Fibroblast of villous mesenchyme (primary cell): ENCODE measurements at regions not wholly inside any gene's neighbourhood (a gene's known extent, or its start where the extent isn't known, plus 50 kb on each side); places are given as distances from the start of the nearest gene placed in this dataset.
"Not testable (repeated sequence)": the region's sequence is repeated elsewhere in the genome, so short reads cannot be mapped to it uniquely, and the experiment has no call there.

Experiments
- DNase-seq: peaks from one replicate; pipeline ENCODE4 v3.0.0-alpha.2; 2010; ENCODE audit warnings: low read depth
- H3K4me3 ChIP-seq: 2 replicates; pipeline ENCODE4 v1.5.1; 2011; ENCODE audit warnings: low read depth, mild to moderate bottlenecking, low read length

- DNase-seq, H3K4me3 ChIP-seq: not testable (repeated sequence)
Observed at GRCh38 chr16:88229710-88230109, 153.0 kb upstream of the ZNF469 start.

GRCh38 chr16:88230276-88230966, 152.3 kb upstream of the ZNF469 start:
- DNase-seq = not testable (repeated sequence)

GRCh38 chr16:88230967-88231615, 151.7 kb upstream of the ZNF469 start:
- H3K4me3 ChIP-seq, DNase-seq: not testable (repeated sequence)

More at GRCh38 chr16:88230276-88230966, 152.3 kb upstream of the ZNF469 start:
- H3K4me3 ChIP-seq = not testable (repeated sequence)

- DNase-seq, H3K4me3 ChIP-seq: not testable (repeated sequence)
Observed at GRCh38 chr16:88231839-88232238, 150.9 kb upstream of the ZNF469 start.

GRCh38 chr16:88232401-88233258, 150.1 kb upstream of the ZNF469 start:
- H3K4me3 ChIP-seq = not testable (repeated sequence)
- DNase-seq = peak; percentile 37

GRCh38 chr16:88233621-88234420, 148.9 kb upstream of the ZNF469 start:
- DNase-seq = peak; percentile 44
- H3K4me3 ChIP-seq = not testable (repeated sequence)

- H3K4me3 ChIP-seq = not testable (repeated sequence)
- peak; percentile 81 for DNase-seq
Observed at GRCh38 chr16:88234421-88235271, 148.1 kb upstream of the ZNF469 start.

GRCh38 chr16:88235691-88236090, 147.1 kb upstream of the ZNF469 start:
- H3K4me3 ChIP-seq, DNase-seq: not testable (repeated sequence)

GRCh38 chr16:88236229-88236628, 146.5 kb upstream of the ZNF469 start:
- peak; percentile 49 for DNase-seq
- H3K4me3 ChIP-seq = not testable (repeated sequence)

- H3K4me3 ChIP-seq, DNase-seq: not testable (repeated sequence)
Observed at GRCh38 chr16:88237314-88237713, 145.4 kb upstream of the ZNF469 start.

GRCh38 chr16:88237761-88238415, 144.9 kb upstream of the ZNF469 start:
- not testable (repeated sequence) for H3K4me3 ChIP-seq, DNase-seq

GRCh38 chr16:88238732-88239274, 144.0 kb upstream of the ZNF469 start:
- H3K4me3 ChIP-seq = not testable (repeated sequence)
- DNase-seq = peak; percentile 99

GRCh38 chr16:88240118-88240517, 142.6 kb upstream of the ZNF469 start:
- H3K4me3 ChIP-seq = not testable (repeated sequence)
- peak; percentile 90 for DNase-seq

GRCh38 chr16:88240776-88241175, 142.0 kb upstream of the ZNF469 start:
- not testable (repeated sequence) for DNase-seq, H3K4me3 ChIP-seq

GRCh38 chr16:88241404-88242311, 141.1 kb upstream of the ZNF469 start:
- H3K4me3 ChIP-seq, DNase-seq: not testable (repeated sequence)
